Activated gamma-delta T cell treated with anti-CD3 and anti-CD28 coated beads, Interleukin-2, amount 50 U/mL, for 16 hours (primary cell): ENCODE measurements at regions not wholly inside any gene's neighbourhood (a gene's known extent, or its start where the extent isn't known, plus 50 kb on each side); places are given as distances from the start of the nearest gene placed in this dataset.
"Not testable (repeated sequence)": the region's sequence is repeated elsewhere in the genome, so short reads cannot be mapped to it uniquely, and the experiment has no call there.

Experiments
- DNase-seq: peaks from one replicate; pipeline ENCODE4 v3.0.0-alpha.2; 2020; ENCODE audit warnings: low read depth

GRCh38 chr2:89874810-89875595 lies 1183.5 kb downstream of the RPIA start:
- not testable (repeated sequence) for DNase-seq

- not testable (repeated sequence) for DNase-seq
Observed at GRCh38 chr2:89876445-89876844, 1185.0 kb downstream of the RPIA start.

- not testable (repeated sequence) for DNase-seq
Observed at GRCh38 chr2:89876878-89877277, 1185.4 kb downstream of the RPIA start.

- DNase-seq: not testable (repeated sequence)
Observed at GRCh38 chr2:89882880-89883279, 1191.4 kb downstream of the RPIA start.

GRCh38 chr2:89883624-89884023 lies 1192.2 kb downstream of the RPIA start:
- DNase-seq: not testable (repeated sequence)

- DNase-seq: not testable (repeated sequence)
Observed at GRCh38 chr2:89885071-89885470, 1193.6 kb downstream of the RPIA start.

GRCh38 chr2:89888693-89889092 lies 1197.2 kb downstream of the RPIA start:
- DNase-seq: not testable (repeated sequence)

- DNase-seq: not testable (repeated sequence)
Observed at GRCh38 chr2:89890185-89890773, 1198.8 kb downstream of the RPIA start.

GRCh38 chr2:89894988-89895387 lies 1203.5 kb downstream of the RPIA start:
- not testable (repeated sequence) for DNase-seq

GRCh38 chr2:89895629-89896028 lies 1204.2 kb downstream of the RPIA start:
- DNase-seq: not testable (repeated sequence)

GRCh38 chr2:89927018-89927417 lies 1235.5 kb downstream of the RPIA start:
- DNase-seq: not testable (repeated sequence)

- not testable (repeated sequence) for DNase-seq
Observed at GRCh38 chr2:89935436-89935835, 1244.0 kb downstream of the RPIA start.

GRCh38 chr2:89936011-89936410 lies 1244.5 kb downstream of the RPIA start:
- not testable (repeated sequence) for DNase-seq

GRCh38 chr2:89936559-89936958 lies 1245.1 kb downstream of the RPIA start:
- DNase-seq: not testable (repeated sequence)

GRCh38 chr2:89938756-89939155 lies 1247.3 kb downstream of the RPIA start:
- DNase-seq: not testable (repeated sequence)

- not testable (repeated sequence) for DNase-seq
Observed at GRCh38 chr2:89944267-89944666, 1252.8 kb downstream of the RPIA start.

- not testable (repeated sequence) for DNase-seq
Observed at GRCh38 chr2:89945004-89945616, 1253.6 kb downstream of the RPIA start.

GRCh38 chr2:89947208-89947815 lies 1255.8 kb downstream of the RPIA start:
- DNase-seq: not testable (repeated sequence)

GRCh38 chr2:89948102-89948501 lies 1256.6 kb downstream of the RPIA start:
- not testable (repeated sequence) for DNase-seq

GRCh38 chr2:89950807-89951206 lies 1259.3 kb downstream of the RPIA start:
- not testable (repeated sequence) for DNase-seq

GRCh38 chr2:89957236-89957635 lies 1265.8 kb downstream of the RPIA start:
- not testable (repeated sequence) for DNase-seq

- DNase-seq: not testable (repeated sequence)
Observed at GRCh38 chr2:89959729-89960378, 1268.4 kb downstream of the RPIA start.
